GM21786 (cell line): ENCODE measurements at regions not wholly inside any gene's neighbourhood (a gene's known extent, or its start where the extent isn't known, plus 50 kb on each side); places are given as distances from the start of the nearest gene placed in this dataset.

Source experiments
- ATAC-seq: cut with Tn5 transposase; IDR thresholded peaks from one replicate; pipeline ENCODE4 v1.9.1; 2021; ENCODE audit not compliant: unreplicated experiment

DNA sequence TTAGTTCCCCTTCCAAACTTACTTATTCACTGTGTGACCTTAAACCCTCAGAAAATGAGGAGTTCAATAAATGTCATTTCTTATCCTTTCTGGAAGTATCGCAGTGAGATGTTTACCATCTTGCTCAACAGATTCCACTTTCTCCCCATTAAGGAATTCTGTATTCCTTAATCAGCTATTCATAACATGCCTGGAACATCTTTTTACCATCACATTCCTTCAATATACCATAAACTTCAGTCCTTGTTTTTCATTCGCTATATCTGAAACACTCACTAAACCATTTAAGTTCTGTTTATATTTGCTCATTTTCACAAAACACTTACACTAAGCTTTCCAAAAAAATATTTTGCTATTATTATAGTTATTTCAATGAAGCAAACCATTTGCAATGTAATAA is 1158.6 kb downstream of the CDH12 start:
- no peak for ATAC-seq

DNA sequence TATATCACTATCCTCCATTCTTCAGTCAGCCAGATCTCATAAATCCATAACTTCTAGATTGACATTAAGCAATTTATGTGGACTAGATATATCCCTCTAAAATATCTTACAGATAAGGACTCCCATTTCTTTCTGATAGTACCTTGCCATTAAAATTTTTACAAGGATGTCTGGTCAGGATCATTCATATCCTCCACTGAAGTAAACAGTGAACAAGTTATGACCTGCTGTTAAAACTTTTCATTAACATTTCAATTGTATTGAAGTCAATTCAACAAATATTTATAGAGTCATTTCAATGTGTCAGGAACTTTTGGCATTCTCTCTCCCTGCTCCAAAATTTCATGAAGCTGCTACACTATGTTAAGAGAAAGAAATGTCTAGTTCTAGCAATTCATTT is 1159.6 kb downstream of the CDH12 start:
- no peak for ATAC-seq

DNA sequence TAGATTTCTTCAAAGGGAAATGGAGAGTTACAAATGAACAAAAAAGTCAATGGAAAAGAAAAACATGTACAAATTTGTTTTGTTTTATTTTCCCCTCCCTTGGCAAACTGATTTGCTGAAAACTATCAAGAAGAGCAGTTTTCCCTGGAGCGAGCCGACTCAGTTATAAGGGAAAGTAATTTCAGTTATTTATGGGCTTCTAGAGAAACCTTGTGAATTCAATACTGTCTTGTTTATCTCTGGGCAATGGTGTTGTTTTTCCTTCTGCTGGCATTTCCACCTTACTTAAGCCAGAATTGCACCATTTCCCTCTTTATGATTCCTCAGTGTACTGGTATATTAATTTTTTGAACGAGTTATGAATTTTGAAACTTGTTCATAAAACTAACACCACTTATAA is 1163.6 kb downstream of the CDH12 start:
- ATAC-seq: no peak

DNA sequence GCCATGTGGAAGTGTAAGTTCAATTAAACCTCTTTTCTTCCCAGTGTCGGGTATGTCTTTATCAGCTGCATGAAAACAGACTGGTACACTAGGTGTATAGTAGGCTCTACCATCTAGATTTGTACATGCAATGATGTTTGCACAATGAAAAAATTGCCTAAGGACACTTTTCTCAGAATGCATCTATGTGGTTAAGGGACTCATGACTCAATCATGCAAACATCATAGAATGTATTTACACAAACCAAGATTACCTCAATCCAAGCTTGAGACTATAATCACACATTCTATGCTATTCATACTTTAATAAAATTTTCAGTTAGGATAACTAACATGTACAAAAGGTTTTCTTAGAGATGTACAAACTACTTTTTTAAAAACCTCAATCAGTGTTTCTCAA is 1164.5 kb downstream of the CDH12 start:
- ATAC-seq: no peak

DNA sequence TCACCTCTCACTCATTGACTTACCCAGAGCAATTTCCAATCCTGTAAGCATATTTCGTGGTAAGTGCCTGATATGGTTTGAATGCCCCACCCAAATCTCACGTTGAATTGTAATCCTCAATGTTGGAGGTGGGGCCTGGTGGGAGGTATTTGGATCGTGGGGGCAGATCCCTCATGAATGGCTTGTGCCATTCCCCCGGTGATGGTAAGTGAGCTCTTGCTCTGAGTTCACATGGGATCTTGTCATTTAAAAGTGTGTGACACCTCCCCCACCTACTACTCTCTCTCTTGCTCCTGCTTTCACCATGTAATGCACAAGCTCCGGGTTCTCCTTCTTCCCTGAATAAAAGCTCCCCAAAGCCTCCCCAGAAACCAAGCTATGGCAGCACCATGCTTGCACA is 1165.5 kb downstream of the CDH12 start:
- ATAC-seq: no peak

DNA sequence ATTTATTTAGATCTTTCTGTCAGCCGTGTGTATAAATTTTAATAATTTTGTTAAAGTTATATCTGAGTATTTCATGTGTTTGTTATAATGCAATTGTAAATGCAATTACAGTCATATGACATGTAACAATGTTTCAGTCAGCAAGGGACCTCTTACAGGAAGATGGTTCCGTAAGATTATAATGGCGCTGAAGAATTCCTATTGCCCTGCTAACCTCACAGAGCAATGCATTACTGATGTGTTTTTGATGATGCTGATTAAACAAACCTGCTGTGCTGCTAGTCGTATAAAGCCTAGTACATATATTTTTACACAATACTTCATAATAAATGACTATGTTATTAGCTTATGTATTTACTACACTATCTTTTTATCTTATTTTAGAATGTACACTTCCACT is 1166.4 kb downstream of the CDH12 start:
- ATAC-seq: no peak

DNA sequence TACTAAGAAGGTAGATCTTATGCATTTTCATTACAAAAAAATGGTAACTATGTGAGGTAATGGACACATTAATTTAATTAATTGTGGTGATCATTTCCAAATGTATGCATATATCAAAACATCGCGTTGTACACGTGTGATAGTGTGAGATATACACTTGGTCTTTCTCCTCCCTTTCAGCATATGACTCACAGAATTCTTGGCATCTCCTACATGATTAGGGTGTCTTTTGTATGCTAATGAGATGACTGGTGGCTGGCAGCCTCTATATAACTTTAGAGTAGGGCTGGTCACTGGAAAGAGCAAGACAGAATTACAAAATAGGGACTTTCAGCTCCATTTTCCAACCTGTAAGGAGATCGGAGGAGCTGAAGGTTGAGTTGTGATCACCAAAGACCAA is 1167.6 kb downstream of the CDH12 start:
- no peak for ATAC-seq

DNA sequence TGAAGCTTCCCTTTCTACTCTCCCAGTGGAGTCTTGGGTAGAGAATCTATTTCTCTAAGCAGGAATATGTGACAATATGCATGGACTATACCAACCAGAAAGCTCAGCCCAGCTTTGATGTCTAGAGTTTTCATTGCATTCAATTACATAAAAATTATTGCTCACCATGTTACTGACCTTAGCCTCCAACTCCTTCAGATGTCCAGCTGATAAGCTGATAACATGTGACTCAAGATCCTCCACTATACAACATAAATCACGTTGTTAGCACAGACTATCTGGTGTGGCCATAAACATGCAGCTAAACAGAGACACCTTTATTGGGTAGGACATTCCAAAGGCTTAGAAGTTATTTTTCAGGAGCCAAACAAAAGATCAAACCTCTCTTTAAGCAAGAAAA is 1168.2 kb downstream of the CDH12 start:
- ATAC-seq: no peak

DNA sequence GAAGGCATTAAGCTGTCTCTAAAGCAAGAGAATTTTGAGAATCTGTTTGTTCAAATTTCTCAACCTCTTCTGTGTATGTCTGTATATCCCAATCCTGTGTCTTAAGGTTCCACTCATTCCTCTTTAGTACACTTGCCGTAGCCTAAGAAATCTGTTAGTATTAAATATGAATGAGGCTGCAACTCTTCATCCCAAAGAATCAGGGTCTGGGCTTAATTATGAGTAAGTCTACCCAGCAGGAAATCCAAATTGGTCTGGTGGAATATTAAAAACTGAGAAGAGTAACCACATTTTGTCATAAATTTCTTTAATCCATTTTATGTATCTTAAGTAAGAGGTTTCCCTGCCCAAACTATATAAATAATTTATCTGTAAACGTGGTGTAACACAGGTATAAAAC is 1171.2 kb downstream of the CDH12 start:
- ATAC-seq: no peak

DNA sequence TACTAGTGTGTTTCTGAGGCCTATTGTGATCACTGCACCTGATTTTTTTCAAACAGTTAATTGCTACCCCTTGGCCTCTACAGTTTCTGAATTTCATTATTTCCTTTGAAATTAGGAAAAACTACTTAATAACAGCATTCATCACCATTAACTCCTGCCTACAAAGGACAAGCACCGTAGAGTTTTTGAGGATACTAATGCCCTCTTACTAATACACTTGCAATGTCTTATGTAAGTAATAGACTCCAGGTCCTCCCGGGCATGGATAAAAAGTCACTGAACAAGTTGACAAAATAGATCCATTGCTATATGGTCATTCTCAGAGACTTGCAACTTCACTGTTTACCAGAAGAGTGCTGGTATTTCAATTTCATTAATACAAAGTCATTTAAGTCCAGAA is 1172.5 kb downstream of the CDH12 start:
- ATAC-seq: no peak

DNA sequence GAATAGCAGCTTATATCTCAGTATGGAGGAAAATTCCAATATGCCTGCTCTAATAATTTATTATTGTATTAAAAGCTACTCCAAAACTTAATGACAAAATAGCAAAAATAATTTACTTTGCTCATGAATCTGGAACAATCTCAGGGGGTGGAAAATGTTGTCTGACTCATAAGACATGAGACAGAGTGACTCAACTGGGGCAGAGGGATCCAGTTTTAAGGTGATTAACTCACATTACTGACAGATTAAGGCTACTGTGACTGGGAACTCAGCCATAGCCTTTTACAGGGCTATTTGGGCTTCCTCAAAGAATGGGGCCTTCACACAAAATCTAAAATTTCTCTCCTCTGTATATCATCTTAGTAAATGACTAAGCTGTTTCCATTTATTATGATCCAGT is 1172.9 kb downstream of the CDH12 start:
- no peak for ATAC-seq

DNA sequence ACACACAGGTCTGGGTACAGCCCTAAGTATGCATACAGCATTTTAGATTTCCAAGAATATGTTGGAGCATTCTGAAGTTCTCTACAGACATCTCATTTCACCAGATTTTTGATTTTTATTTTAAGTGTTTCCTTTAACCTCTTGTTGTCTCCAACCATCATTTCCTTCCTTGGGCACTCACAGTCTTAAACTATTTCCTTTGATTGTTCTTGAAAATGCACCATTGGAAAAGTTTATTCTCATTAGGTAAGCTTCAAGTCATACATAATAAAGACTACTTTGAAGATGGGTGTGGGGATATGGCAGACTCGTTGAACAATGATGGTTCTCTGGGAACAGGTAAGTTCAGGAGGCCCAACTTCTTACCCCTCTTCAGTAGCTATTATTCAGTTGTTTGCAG is 1174.6 kb downstream of the CDH12 start:
- no peak for ATAC-seq

DNA sequence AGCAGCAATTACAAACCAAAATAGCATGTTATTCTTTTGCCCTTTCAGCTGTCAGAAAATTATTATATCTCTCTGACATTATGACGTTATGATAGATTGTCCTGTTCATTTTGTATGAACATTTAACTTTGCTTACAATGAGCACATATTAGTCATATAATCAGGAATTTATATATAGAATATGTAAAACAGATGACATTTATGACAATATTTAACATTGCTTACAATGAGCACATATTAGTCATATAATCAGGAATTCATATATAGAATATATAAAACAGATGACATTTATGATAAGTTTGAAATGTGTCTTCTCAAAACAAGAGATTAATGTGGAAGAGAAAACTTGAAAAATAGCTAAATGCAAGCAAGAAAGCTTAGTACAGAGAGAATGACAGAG is 1180.2 kb downstream of the CDH12 start:
- no peak for ATAC-seq

DNA sequence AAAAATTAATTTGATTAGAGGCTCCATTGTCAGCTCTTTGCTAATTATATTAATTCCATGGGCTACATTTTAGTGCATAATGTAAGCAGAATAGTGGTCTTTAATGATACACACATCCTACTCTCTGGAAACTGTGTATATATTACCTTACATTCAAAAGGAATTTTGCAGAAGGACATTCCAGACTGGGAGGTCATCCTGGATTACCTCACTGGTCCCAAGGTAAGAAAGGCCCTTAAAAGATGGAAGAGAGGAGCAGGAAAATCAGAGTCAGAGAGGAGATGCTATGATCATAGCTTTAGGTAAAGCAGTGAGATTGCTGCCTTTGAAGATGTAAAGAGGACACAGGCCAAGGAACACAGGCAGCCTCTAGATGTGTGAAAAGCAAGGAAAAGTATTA is 1180.8 kb downstream of the CDH12 start:
- ATAC-seq: no peak

DNA sequence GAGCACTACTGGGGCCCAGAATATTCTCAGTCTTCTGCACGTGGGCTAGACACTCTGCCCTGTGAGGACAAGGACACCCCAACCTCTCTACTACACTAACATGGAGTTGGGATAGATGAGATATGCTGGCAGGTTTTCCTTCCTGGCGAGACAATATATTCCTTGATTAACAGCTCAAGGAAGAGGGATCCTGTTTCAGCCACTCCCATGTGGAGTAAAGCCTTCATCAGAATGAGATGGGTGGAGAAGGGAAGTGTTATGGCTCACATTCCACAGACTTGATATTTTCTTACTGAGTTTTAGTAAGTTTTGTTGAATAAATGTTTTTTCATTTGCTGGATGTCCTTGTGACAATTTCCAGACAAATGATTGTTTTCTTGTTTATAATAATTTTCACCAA is 1187.6 kb downstream of the CDH12 start:
- no peak for ATAC-seq

DNA sequence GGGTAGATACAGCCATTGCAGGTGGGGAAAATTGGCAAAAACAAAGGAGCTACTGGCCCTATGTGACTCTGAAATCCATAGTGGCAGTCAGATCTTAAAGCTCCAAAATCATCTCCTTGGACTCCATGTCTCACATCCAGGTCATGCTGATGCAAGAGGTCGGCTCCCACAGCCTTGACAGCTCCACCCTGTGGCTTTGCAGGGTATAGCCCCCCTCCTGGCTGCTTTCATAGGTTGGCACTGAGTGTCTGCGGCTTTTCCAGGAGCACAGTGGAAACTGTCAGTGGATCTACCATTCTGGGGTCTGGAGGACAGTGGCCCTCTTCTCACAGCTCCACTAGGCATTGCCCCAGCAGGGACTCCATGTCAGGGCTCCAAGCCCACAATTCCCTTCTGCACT is 1190.1 kb downstream of the CDH12 start:
- no peak for ATAC-seq

DNA sequence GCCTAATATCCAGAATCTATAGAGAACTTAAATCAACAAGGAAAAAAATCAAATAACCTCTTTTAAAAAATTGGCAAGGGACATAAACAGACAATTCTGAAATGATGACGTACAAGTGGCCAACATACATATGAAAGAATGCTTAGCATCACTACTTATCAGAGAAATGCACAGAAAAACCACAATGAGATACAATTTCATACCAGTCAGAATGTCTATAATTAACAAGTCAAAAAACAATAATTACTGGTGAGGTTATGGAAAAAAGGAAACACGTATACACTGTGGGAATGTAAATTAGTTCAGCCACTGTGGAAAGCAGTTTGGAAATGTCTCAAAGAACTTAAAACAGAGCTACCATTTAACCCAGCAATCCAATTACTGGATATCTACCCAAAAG is 1192.0 kb downstream of the CDH12 start:
- ATAC-seq: no peak

DNA sequence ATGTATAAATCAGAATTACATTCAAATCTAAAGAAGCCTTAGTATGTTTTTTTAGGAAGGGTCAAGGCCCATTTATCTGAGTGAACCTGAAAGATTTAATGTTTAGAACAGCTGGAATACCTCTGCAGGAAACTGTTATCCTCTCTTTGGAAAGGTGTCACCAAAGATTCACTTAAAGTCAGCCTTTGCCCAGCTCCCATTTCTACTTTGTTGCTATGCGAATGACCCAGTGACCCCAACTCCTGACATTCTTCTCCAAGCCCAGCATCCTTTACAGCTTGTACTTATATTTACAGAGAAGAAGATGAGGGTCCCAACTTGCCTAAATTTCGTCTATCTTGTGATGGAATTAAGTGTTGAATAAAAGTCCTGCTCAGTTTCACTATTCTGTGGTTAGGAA is 1198.6 kb downstream of the CDH12 start:
- ATAC-seq: no peak

DNA sequence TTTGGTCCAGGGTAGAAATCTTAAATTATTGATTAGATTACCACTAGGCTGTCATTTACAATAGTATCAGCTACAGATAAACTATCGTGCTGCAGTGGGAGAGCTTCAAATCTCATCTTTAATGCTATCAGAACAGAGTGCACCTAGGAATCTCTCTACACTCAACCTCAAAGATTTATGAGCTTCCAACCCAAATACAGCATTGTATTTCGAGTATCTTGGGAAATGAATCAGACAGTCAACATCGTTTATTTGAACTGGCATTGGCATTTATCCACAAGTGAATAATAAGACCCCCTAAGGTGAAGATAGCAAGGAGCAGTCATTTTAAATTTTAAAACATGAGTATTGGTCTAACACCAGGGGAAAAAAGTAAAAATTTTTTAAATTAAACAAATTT is 1203.2 kb downstream of the CDH12 start:
- no peak for ATAC-seq

DNA sequence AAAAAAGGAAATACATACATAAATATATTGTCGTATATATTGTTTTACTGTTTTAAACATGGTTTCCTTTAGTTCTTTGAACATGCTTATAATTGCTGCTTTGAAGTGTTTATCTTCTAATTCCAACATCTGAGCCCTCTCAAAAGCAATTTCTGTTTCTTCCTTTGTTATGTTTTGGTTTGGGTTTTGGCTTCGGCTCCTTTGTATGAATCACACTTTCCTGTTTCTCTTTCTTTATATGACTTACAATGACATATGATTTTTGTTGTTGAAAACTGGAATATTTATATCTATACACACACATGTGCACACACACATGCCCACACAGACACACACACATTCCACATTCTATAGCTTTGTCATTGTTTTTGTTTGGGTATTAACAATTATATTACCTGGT is 1206.7 kb downstream of the CDH12 start:
- ATAC-seq: no peak

DNA sequence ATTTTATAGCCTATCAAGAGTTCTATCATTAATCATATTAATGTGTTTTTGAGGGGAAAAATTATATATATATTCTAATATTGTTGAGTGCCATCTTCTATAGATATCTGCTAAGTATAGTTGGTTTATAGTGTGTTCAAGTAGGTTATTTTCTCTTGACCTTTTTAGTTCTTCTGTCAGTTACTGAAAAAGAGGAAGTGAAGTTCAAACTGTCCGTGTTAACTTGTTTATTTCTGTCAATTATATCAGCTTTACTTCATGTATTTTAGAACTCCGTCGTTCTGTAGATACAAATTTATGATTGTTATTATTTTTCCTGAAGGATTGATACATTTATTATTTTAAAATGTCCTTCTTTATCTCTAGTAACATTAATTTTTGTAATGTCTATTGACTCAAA is 1209.1 kb downstream of the CDH12 start:
- no peak for ATAC-seq

DNA sequence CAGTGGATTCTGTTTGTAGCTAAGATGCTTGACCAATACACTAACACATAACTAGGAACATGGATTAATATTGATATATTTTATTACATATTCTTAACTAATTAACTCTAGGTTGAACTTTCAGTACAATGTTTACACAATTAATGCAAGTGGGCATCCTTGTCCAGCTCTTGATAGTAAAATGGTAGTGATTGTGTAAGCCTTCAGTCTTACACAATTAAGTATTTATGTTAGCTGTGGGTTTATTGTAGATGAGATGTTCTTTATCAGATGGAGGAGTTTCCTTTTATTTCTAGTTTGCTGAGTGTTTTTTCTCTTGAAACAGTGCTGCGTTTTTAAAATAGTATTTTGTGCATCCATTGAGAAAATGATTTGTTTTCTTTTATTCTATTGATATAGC is 1210.8 kb downstream of the CDH12 start:
- no peak for ATAC-seq

DNA sequence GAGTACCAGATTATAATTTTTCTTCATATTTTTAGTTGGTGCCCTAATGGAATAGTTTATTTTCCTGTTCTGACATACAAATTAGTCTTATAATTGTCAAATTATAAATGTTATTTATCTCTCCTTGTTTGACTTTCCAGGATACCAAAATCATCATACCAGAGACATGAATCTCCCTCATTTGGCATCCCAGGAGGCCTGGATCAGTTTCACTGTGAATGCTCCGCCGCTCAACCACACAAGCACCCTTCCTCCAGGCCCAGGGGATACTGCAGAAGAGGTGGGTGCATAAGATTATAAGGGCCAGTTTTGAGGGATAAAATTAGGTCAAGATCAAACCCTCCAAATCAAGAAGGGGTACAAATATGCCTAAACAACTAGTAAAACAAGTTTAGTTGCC is 1229.3 kb downstream of the CDH12 start:
- ATAC-seq: no peak

DNA sequence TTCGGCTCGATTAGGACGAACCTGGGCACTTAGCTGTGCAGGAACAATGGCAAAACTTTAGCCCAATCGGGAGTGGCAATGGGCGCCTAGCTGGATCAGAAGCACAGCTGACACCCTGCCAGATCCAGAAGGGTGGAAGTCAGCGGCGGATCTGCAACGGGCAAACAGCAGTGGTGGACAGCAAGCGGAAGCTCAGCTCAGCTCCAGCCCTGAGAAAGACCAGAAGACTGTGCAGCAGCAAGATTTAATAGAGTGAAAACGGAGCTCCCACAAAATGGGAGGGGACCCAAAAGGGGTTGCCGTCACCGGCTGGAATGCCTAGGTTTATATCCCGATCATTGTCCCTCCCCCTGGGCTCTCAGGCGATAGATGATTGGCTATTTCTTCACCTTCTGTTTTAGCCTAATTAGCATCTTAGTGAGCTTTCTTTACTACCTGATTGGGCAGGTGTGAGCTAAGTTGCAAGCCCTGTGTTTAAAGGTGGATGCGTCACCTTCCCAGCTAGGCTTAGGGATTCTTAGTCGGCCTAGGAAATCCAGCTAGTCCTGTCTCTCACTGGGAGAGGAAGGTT is 1237.9 kb downstream of the CDH12 start:
- ATAC-seq: no peak
